GM12878 (cell line): ENCODE measurements at regions not wholly inside any gene's neighbourhood (a gene's known extent, or its start where the extent isn't known, plus 50 kb on each side); places are given as distances from the start of the nearest gene placed in this dataset.

Source experiments
- ATAC-seq: fragments of 200-7000 bp; cut with Tn5 transposase; 3 replicates; pipeline ENCODE4 v1.9.1; 2020; ENCODE audit warnings: mild to moderate bottlenecking, moderate library complexity
- BruUV-seq: library from RNA; stranded (reverse); fragments of 400-500 nt; replicated peaks from 2 replicates; lab custom pipeline; 2021; lab: Mats Ljungman, UMichigan
- CTCF ChIA-PET: fragments of 300-600 bp; sonication (Branson Sonifier 250); formaldehyde crosslinking; extraction: SDS; loops from one replicate; lab custom pipeline; 2021; ENCODE audit warnings: inconsistent platforms; lab: Yijun Ruan, JAX
- POLR2A ChIA-PET: fragments of 350-600 bp; formaldehyde crosslinking; extraction: SDS; loops from one replicate; lab custom pipeline; 2021; ENCODE audit warnings: inconsistent platforms; lab: Charles Lee
- RAD21 ChIA-PET: fragments of 300-600 bp; sonication (Branson Sonifier 250); formaldehyde crosslinking; loops from one replicate; lab custom pipeline; 2023; ENCODE audit warnings: antibody characterized with exemption; ENCODE audit not compliant: unreplicated experiment; lab: Charles Lee
- SMC1A ChIA-PET: fragments of 300-600 bp; sonication (Branson Sonifier 250); formaldehyde crosslinking; loops from one replicate; lab custom pipeline; 2023; ENCODE audit not compliant: unreplicated experiment, uncharacterized antibody; lab: Charles Lee
- DNase-seq: peaks from one replicate; pipeline ENCODE4 v3.0.0-alpha.2; 2011; ENCODE audit warnings: low read depth, low spot score
- FAIRE-seq: peaks from 3 replicates; lab custom pipeline; 2011; peaks lifted over from hg19 to GRCh38; lab: Jason Lieb, UNC
- H2AFZ ChIP-seq: 2 replicates; pipeline ENCODE4 v1.6.0; 2011; ENCODE audit warnings: low read depth, low read length, control low read depth; ENCODE audit not compliant: control insufficient read depth
- H3K27ac ChIP-seq: 2 replicates; pipeline ENCODE4 v1.5.1; 2011; ENCODE audit warnings: control low read depth; ENCODE audit not compliant: control insufficient read depth, insufficient read depth
- H3K27me3 ChIP-seq, 2 experiments: replicated peaks in 1 of 2; 2 replicates each; pipeline versions ENCODE4 v1.6.0 to v1.6.1; 2011; ENCODE audit warnings: low read length in 1 of 2; ENCODE audit not compliant: control insufficient read depth in 2 of 2, insufficient read depth in 2 of 2
- H3K36me3 ChIP-seq, 2 experiments: 2 replicates each; pipeline ENCODE4 v1.5.1; 2011; ENCODE audit warnings: low read length in 1 of 2; ENCODE audit not compliant: control insufficient read depth in 2 of 2, insufficient read depth in 2 of 2
- H3K4me1 ChIP-seq: 2 replicates; pipeline ENCODE4 v1.6.1; 2011; ENCODE audit warnings: mild to moderate bottlenecking, low read length, moderate library complexity, mixed read lengths; ENCODE audit not compliant: control insufficient read depth, insufficient read depth
- H3K4me2 ChIP-seq: 2 replicates; pipeline ENCODE4 v1.6.0; 2011; ENCODE audit warnings: control low read depth; ENCODE audit not compliant: control insufficient read depth, insufficient read depth
- H3K4me3 ChIP-seq: fragments of 200-600 bp; sonication (generic); 2 replicates; pipeline ENCODE4 v1.5.1; 2016
- H3K79me2 ChIP-seq: 2 replicates; pipeline ENCODE4 v1.6.0; 2011; ENCODE audit warnings: low read length; ENCODE audit not compliant: control insufficient read depth, insufficient read depth
- H3K9ac ChIP-seq: 2 replicates; pipeline ENCODE4 v1.8.0; 2011; ENCODE audit warnings: low read length, control low read depth, mixed read lengths; ENCODE audit not compliant: control insufficient read depth, insufficient read depth
- H3K9me3 ChIP-seq: replicated peaks from 3 replicates; pipeline ENCODE4 v1.5.1; 2011; ENCODE audit warnings: mild to moderate bottlenecking, low read length; ENCODE audit not compliant: control insufficient read depth, insufficient read depth
- H4K20me1 ChIP-seq: 2 replicates; pipeline ENCODE4 v1.6.0; 2011; ENCODE audit not compliant: control insufficient read depth, insufficient read depth
- BACH1 ChIP-seq: fragments of 450-650 bp; IDR thresholded peaks from 2 replicates; pipeline ENCODE4 v1.6.1; 2017; ENCODE audit warnings: mild to moderate bottlenecking, borderline replicate concordance
- BHLHE40 ChIP-seq, 2 experiments: fragments of 450-650 bp in 1 of 2; IDR thresholded peaks; 2 replicates each; pipeline ENCODE4 v1.6.1; 2011 to 2017; ENCODE audit warnings: low read depth in 2 of 2, borderline replicate concordance in 1 of 2, improper control_type of control experiment in 1 of 2, low read length in 1 of 2, mild to moderate bottlenecking in 1 of 2
- CEBPB ChIP-seq, 2 experiments: fragments of 150-350 bp in 1 of 2; IDR thresholded peaks; 2 replicates each; pipeline ENCODE4 v1.6.1; 2012 to 2014; ENCODE audit warnings: low read depth in 2 of 2, low read length in 2 of 2, borderline replicate concordance in 1 of 2, inconsistent platforms in 1 of 2
- GABPA ChIP-seq: IDR thresholded peaks from 2 replicates; pipeline ENCODE4 v1.6.1; 2014; ENCODE audit warnings: antibody characterized with exemption, low read depth, mild to moderate bottlenecking, inconsistent platforms
- HCFC1 ChIP-seq: fragments of 150-350 bp; IDR thresholded peaks from 2 replicates; pipeline ENCODE4 v1.6.1; 2014; ENCODE audit warnings: low read length
- IKZF1 ChIP-seq: fragments of 450-650 bp; conservative IDR thresholded peaks from 2 replicates; pipeline ENCODE4 v1.6.1; 2017; ENCODE audit warnings: antibody characterized with exemption, mild to moderate bottlenecking
- JUND ChIP-seq: IDR thresholded peaks from 2 replicates; pipeline ENCODE4 v1.6.1; 2012; ENCODE audit warnings: low read depth, mild to moderate bottlenecking, low read length, improper control_type of control experiment, moderate library complexity
- POLR2A ChIP-seq: IDR thresholded peaks from 2 replicates; pipeline ENCODE4 v1.6.1; 2011; ENCODE audit warnings: low read depth, mild to moderate bottlenecking, low read length
- SMAD1 ChIP-seq: fragments of 450-650 bp; IDR thresholded peaks from 2 replicates; pipeline ENCODE4 v1.6.1; 2018; ENCODE audit warnings: mild to moderate bottlenecking, low read depth; ENCODE audit not compliant: partially characterized antibody
- SUZ12 ChIP-seq: fragments of 200-600 bp; sonication (generic); IDR thresholded peaks from one replicate; pipeline ENCODE4 v1.6.1; 2018; ENCODE audit warnings: antibody characterized with exemption, mild to moderate bottlenecking; ENCODE audit not compliant: unreplicated experiment
- WGBS: methylation state at CpG from one replicate; pipeline ENCODE4 v1.1.6; 2016; ENCODE audit warnings: low lambda C conversion rate; ENCODE audit not compliant: insufficient replicate concordance, insufficient coverage; ENCODE audit errors: missing lambda C conversion rate; 5-methylcytosine and 5-hydroxymethylcytosine counted together
- in situ Hi-C: fragments of 300-500 bp; cut with MboI; formaldehyde crosslinking; loops from 9 replicates; pipeline ENCODE4 v1.14.3; 2018; ENCODE audit warnings: mixed read lengths
- intact Hi-C: fragments of 100-400 bp; cut with micrococcal nuclease; formaldehyde crosslinking; loops from one replicate; pipeline ENCODE4 v1.14.2; 2022; ENCODE audit not compliant: unreplicated experiment
- TF ChIP-seq, protein P1 (sequence below): fragments of 450-650 bp; IDR thresholded peaks from 2 replicates; pipeline ENCODE4 v1.6.1; 2017; ENCODE audit warnings: mild to moderate bottlenecking, low read depth, inconsistent platforms; ENCODE audit not compliant: poor library complexity, severe bottlenecking
- TF ChIP-seq, protein P2 (sequence below): fragments of 450-650 bp; formaldehyde crosslinking; IDR thresholded peaks from 2 replicates; pipeline ENCODE4 v1.4.0; 2022; ENCODE audit warnings: mild to moderate bottlenecking, moderate library complexity

DNA sequence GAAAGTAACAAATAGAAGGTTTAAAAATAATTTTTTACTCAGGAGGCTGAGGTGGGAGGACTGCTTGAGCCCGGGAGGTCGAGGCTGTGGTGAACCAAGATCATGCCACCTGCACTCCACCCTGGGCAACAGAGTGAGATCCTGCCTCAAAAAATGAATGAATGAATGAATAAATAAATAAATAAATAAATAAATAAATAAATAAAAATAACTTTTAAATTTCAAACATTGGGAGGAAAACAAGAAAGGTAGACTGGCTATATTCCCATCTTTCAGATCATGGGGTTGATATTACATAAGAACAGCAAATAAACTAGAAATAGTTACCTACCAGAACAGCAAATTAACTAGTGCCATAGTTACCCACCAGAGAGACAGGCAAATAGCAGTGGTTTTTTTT is 75.7 kb downstream of the LHX2 start:
- no peak overlapping the region for H3K4me2 ChIP-seq
- intact Hi-C loops (no loop called here), in situ Hi-C loops (no loop called here)
- no peak for FAIRE-seq
- peaks cover 3% of the 10 kb centered on the region; the same call in 1 of the 2 replicates for H3K4me1 ChIP-seq
- H3K27me3 ChIP-seq, result no peaks in the 10 kb centered on the region
- ATAC-seq, result no peak
- no peaks in the 10 kb centered on the region for H4K20me1 ChIP-seq
- RAD21 ChIA-PET, result no interaction called here
- WGBS, result 61% methylated on average over 2 of the region's 2 CpGs
- H3K4me3 ChIP-seq, result no peak overlapping the region
- no peak for DNase-seq
- no peak overlapping the region for H2AFZ ChIP-seq
- no peaks in the 10 kb centered on the region; the same call in 2 of the 3 replicates for H3K9me3 ChIP-seq
- BruUV-seq, result no TSS peak
- SMC1A ChIA-PET, result no interaction called here
- H3K27ac ChIP-seq, result no peak overlapping the region
- CTCF ChIA-PET, result no interaction called here
- no peak overlapping the region for H3K9ac ChIP-seq
- POLR2A ChIA-PET, result interaction anchor here (0.7 kb wide), 1 partner anchor 216 kb away, joined by 3 read pairs; no protein-coding TSS in a partner anchor
- TF ChIP-seq, protein P1, sequence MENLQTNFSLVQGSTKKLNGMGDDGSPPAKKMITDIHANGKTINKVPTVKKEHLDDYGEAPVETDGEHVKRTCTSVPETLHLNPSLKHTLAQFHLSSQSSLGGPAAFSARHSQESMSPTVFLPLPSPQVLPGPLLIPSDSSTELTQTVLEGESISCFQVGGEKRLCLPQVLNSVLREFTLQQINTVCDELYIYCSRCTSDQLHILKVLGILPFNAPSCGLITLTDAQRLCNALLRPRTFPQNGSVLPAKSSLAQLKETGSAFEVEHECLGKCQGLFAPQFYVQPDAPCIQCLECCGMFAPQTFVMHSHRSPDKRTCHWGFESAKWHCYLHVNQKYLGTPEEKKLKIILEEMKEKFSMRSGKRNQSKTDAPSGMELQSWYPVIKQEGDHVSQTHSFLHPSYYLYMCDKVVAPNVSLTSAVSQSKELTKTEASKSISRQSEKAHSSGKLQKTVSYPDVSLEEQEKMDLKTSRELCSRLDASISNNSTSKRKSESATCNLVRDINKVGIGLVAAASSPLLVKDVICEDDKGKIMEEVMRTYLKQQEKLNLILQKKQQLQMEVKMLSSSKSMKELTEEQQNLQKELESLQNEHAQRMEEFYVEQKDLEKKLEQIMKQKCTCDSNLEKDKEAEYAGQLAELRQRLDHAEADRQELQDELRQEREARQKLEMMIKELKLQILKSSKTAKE, result no peak
- TF ChIP-seq SMAD1 (no peak), POLR2A (no peak), GABPA (no peak), IKZF1 (no peak), JUND (no peak), BHLHE40 (IDR thresholded peaks at IDR 0.05; ENCODE audit: borderline replicate concordance in 1 of 2, low read depth in 2 of 2, low read length in 1 of 2) (no peak), BACH1 (no peak), HCFC1 (no peak), SUZ12 (no peak), CEBPB (IDR thresholded peaks at IDR 0.05; ENCODE audit: borderline replicate concordance in 1 of 2, low read depth in 2 of 2, low read length in 2 of 2) (no peak)
- TF ChIP-seq, protein P2, sequence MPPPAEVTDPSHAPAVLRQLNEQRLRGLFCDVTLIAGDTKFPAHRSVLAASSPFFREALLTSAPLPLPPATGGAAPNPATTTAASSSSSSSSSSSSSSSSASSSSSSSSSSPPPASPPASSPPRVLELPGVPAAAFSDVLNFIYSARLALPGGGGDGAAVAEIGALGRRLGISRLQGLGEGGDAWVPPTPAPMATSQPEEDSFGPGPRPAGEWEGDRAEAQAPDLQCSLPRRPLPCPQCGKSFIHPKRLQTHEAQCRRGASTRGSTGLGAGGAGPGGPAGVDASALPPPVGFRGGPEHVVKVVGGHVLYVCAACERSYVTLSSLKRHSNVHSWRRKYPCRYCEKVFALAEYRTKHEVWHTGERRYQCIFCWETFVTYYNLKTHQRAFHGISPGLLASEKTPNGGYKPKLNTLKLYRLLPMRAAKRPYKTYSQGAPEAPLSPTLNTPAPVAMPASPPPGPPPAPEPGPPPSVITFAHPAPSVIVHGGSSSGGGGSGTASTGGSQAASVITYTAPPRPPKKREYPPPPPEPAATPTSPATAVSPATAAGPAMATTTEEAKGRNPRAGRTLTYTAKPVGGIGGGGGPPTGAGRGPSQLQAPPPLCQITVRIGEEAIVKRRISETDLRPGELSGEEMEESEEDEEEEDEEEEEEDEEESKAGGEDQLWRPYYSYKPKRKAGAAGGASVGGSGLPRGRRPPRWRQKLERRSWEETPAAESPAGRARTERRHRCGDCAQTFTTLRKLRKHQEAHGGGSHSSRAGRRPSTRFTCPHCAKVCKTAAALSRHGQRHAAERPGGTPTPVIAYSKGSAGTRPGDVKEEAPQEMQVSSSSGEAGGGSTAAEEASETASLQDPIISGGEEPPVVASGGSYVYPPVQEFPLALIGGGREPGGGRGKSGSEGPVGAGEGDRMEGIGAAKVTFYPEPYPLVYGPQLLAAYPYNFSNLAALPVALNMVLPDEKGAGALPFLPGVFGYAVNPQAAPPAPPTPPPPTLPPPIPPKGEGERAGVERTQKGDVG, result no peak
- H3K36me3 ChIP-seq, result no peaks in the 10 kb centered on the region
- H3K79me2 ChIP-seq, result no peaks in the 10 kb centered on the region
